B cell (primary cell): ENCODE measurements at regions not wholly inside any gene's neighbourhood (a gene's known extent, or its start where the extent isn't known, plus 50 kb on each side); places are given as distances from the start of the nearest gene placed in this dataset.

Experiments used
- ATAC-seq: fragments of 200-7000 bp; cut with Tn5 transposase; one replicate; pipeline ENCODE4 v1.10.0; 2021; ENCODE audit warnings: low read depth, mild to moderate bottlenecking, moderate number of reproducible peaks, moderate library complexity
- CTCF ChIA-PET: fragments of 350-600 bp; sonication (Branson Sonifier 250); formaldehyde crosslinking; loops from one replicate; lab custom pipeline; 2021; ENCODE audit warnings: antibody characterized with exemption, inconsistent platforms; lab: Charles Lee
- POLR2A ChIA-PET: fragments of 350-600 bp; sonication (Branson Sonifier 250); formaldehyde crosslinking; loops from one replicate; lab custom pipeline; 2021; ENCODE audit warnings: antibody characterized with exemption; lab: Charles Lee
- DNase-seq: peaks from one replicate; pipeline ENCODE4 v3.0.0; 2013
- H2AFZ ChIP-seq: 2 replicates; pipeline ENCODE4 v1.6.1; 2012; ENCODE audit warnings: mild to moderate bottlenecking, low read depth, low read length; ENCODE audit not compliant: insufficient read depth, poor library complexity, severe bottlenecking
- H3K27ac ChIP-seq, 2 donors: 1 replicate in 1 of 2; 2 replicates in 1 of 2; pipeline ENCODE4 v1.5.1; 2012 to 2013; ENCODE audit warnings: low read length in 2 of 2, mild to moderate bottlenecking in 2 of 2, moderate library complexity in 1 of 2
- H3K27me3 ChIP-seq, 4 experiments: fragments of 200-600 bp in 1 of 4; sonication (generic) in 1 of 4; replicated peaks in 1 of 4; 1 replicate in 2 of 4; 2 replicates in 2 of 4; pipeline versions ENCODE4 v1.6.1 to v1.7.0; 2013 to 2016; ENCODE audit warnings: low read length in 3 of 4, mild to moderate bottlenecking in 2 of 4, mixed read lengths in 1 of 4, moderate library complexity in 1 of 4; ENCODE audit not compliant: insufficient read depth in 4 of 4, control insufficient read depth in 3 of 4; ENCODE audit errors: control extremely low read depth in 1 of 4
- H3K36me3 ChIP-seq, 2 experiments: replicated peaks in 1 of 2; 1 replicate in 1 of 2; 2 replicates in 1 of 2; pipeline versions ENCODE4 v1.6.1 to v1.7.1; 2013; ENCODE audit warnings: low read length in 1 of 2; ENCODE audit not compliant: insufficient read depth in 2 of 2, control insufficient read depth in 1 of 2; ENCODE audit errors: control extremely low read depth in 1 of 2, extremely low read depth in 1 of 2
- H3K4me1 ChIP-seq, 2 donors: fragments of 200-600 bp in 1 of 2; sonication (generic) in 1 of 2; 1 replicate in 1 of 2; 2 replicates in 1 of 2; pipeline versions ENCODE4 v1.5.1 to v1.6.1; 2013 to 2017; ENCODE audit warnings: low read length in 2 of 2; ENCODE audit not compliant: control insufficient read depth in 2 of 2, insufficient read depth in 2 of 2
- H3K4me2 ChIP-seq: replicated peaks from 2 replicates; pipeline ENCODE3; 2012; ENCODE audit warnings: mild to moderate bottlenecking, low read depth, low read length; ENCODE audit not compliant: poor library complexity, severe bottlenecking
- H3K4me3 ChIP-seq, 5 experiments: fragments of 200-600 bp in 1 of 5; sonication (generic) in 1 of 5; 1 replicate in 3 of 5; 2 replicates in 2 of 5; pipeline versions ENCODE4 v1.5.1 to v1.7.0; 2011 to 2016; ENCODE audit warnings: low read length in 4 of 5, mild to moderate bottlenecking in 4 of 5, low read depth in 2 of 5, control low read depth in 1 of 5, moderate library complexity in 1 of 5; ENCODE audit not compliant: insufficient read depth in 1 of 5; ENCODE audit errors: control extremely low read depth in 1 of 5, extremely low read depth in 1 of 5
- H3K79me2 ChIP-seq: fragments of 200-600 bp; sonication (generic); one replicate; pipeline ENCODE4 v1.6.0; 2016; ENCODE audit warnings: low read length; ENCODE audit not compliant: control insufficient read depth, insufficient read depth
- H3K9ac ChIP-seq: fragments of 200-600 bp; sonication (generic); 2 replicates; pipeline ENCODE4 v1.6.1; 2017; ENCODE audit warnings: mild to moderate bottlenecking, low read length, moderate library complexity
- H3K9me3 ChIP-seq, 3 donors: one replicate each; pipeline versions ENCODE4 v1.6.1 to v1.7.1; 2013; ENCODE audit warnings: low read length in 2 of 3; ENCODE audit not compliant: control insufficient read depth in 2 of 3, insufficient read depth in 1 of 3; ENCODE audit errors: control extremely low read depth in 1 of 3
- H4K20me1 ChIP-seq: 2 replicates; pipeline ENCODE4 v1.6.0; 2012; ENCODE audit warnings: mild to moderate bottlenecking, low read length; ENCODE audit not compliant: insufficient read depth, control insufficient read depth, poor library complexity, severe bottlenecking
- H3K27ac Mint-ChIP-seq: one replicate; pipeline ENCODE4 v1.8.0; 2021; ENCODE audit warnings: mixed read lengths
- H3K27me3 Mint-ChIP-seq: one replicate; pipeline ENCODE4 v1.8.0; 2021; ENCODE audit warnings: mixed read lengths
- H3K4me1 Mint-ChIP-seq: one replicate; pipeline ENCODE4 v1.8.0; 2021; ENCODE audit warnings: mixed read lengths
- H3K4me3 Mint-ChIP-seq: one replicate; pipeline ENCODE4 v1.8.0; 2021; ENCODE audit warnings: mixed read lengths
- H3K9me3 Mint-ChIP-seq: one replicate; pipeline ENCODE4 v1.8.0; 2022; ENCODE audit warnings: mixed read lengths; ENCODE audit not compliant: insufficient read depth
- EZH2 ChIP-seq: IDR thresholded peaks from 2 replicates; pipeline ENCODE4 v1.6.1; 2012; ENCODE audit warnings: borderline replicate concordance, low read depth, mild to moderate bottlenecking, moderate library complexity, low read length; ENCODE audit not compliant: insufficient read depth, poor library complexity, severe bottlenecking
- WGBS: methylation state at CpG from one replicate; pipeline ENCODE4 v1.1.5; 2013; ENCODE audit warnings: missing lambda C conversion rate; ENCODE audit not compliant: insufficient coverage; 5-methylcytosine and 5-hydroxymethylcytosine counted together
- intact Hi-C: fragments of 100-400 bp; cut with micrococcal nuclease; formaldehyde crosslinking; loops from one replicate; pipeline ENCODE4 v1.10.0; 2022
- TF ChIP-seq, protein P1 (sequence below): fragments of 200-600 bp; IDR thresholded peaks from one replicate; pipeline ENCODE4 v1.8.0; 2022; ENCODE audit warnings: antibody characterized with exemption, mild to moderate bottlenecking

DNA sequence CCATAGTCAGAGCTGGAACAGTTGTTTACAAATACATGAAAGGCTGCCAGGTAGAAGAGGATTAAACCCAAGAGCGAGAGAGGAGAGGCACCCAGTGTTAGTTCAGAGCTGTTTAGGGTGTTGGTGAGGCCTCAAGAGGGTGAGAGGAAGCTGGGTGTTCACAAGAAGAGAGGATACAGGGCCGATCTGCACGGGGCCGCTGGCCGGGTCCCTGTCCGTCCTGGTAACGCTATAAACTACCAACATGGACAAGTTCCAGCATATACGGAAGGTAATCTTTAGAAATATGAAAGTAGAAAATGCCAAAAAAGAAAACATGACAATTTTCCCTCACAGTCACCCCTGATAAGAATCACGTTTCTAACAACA lies 109.7 kb downstream of the TMEM18 start:
- intact Hi-C loops, result no loop called here
- H3K4me3 Mint-ChIP-seq, result no peak overlapping the region

GRCh38 chr2:566379-567313 lies 110.6 kb downstream of the TMEM18 start:
- ATAC-seq (no peak), DNase-seq (no peak)
- no peak overlapping the region for H3K9ac ChIP-seq
- H3K27ac Mint-ChIP-seq, result no peak overlapping the region
- no peaks in the 10 kb centered on the region for H4K20me1 ChIP-seq
- no peaks in the 10 kb centered on the region for H3K79me2 ChIP-seq
- H2AFZ ChIP-seq, result no peak overlapping the region
- no peaks in the 10 kb centered on the region for H3K4me1 ChIP-seq
- WGBS, result 88% methylated on average over 18 of the region's 19 CpGs
- CTCF ChIA-PET, result no interaction called here
- no peaks in the 10 kb centered on the region for H3K36me3 ChIP-seq
- no peaks in the 10 kb centered on the region for H3K4me1 Mint-ChIP-seq
- TF ChIP-seq EZH2, result no peak
- TF ChIP-seq, protein P1, sequence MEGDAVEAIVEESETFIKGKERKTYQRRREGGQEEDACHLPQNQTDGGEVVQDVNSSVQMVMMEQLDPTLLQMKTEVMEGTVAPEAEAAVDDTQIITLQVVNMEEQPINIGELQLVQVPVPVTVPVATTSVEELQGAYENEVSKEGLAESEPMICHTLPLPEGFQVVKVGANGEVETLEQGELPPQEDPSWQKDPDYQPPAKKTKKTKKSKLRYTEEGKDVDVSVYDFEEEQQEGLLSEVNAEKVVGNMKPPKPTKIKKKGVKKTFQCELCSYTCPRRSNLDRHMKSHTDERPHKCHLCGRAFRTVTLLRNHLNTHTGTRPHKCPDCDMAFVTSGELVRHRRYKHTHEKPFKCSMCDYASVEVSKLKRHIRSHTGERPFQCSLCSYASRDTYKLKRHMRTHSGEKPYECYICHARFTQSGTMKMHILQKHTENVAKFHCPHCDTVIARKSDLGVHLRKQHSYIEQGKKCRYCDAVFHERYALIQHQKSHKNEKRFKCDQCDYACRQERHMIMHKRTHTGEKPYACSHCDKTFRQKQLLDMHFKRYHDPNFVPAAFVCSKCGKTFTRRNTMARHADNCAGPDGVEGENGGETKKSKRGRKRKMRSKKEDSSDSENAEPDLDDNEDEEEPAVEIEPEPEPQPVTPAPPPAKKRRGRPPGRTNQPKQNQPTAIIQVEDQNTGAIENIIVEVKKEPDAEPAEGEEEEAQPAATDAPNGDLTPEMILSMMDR, result no peak
- POLR2A ChIA-PET, result no interaction called here
- H3K9me3 Mint-ChIP-seq, result peaks cover 2% of the 10 kb centered on the region
- peaks cover 0 to 43% (median 2%) of the 10 kb centered on the region in 4 experiments for H3K27me3 ChIP-seq
- no peak overlapping the region for H3K4me2 ChIP-seq
- H3K9me3 ChIP-seq, result peaks cover 0 to 3% (median 0%) of the 10 kb centered on the region in 3 donors
- intact Hi-C loops, result no loop called here
- no peak overlapping the region for H3K4me3 ChIP-seq
- H3K27me3 Mint-ChIP-seq, result peaks cover 45% of the 10 kb centered on the region
- no peak overlapping the region for H3K4me3 Mint-ChIP-seq
- no peak overlapping the region for H3K27ac ChIP-seq

More for the DNA sequence above, 109.7 kb downstream of the TMEM18 start:
- H3K4me1 ChIP-seq, result no peaks in the 10 kb centered on the region
- H3K9me3 ChIP-seq, result peaks cover 0 to 3% (median 0%) of the 10 kb centered on the region in 3 donors
- Mint-ChIP-seq H3K4me1 (no peaks in the 10 kb centered on the region), H3K9me3 (peaks cover 8% of the 10 kb centered on the region), H3K27me3 (peaks cover 52% of the 10 kb centered on the region), H3K27ac (no peak overlapping the region)
- H3K27me3 ChIP-seq, result peaks cover 0 to 39% (median 2%) of the 10 kb centered on the region in 4 experiments
- H3K36me3 ChIP-seq, result no peaks in the 10 kb centered on the region
- 90% methylated on average over 3 of the region's 9 CpGs for WGBS
- ATAC-seq, result no peak
- ChIA-PET CTCF (no interaction called here), POLR2A (no interaction called here)
- H3K4me3 ChIP-seq, result no peak overlapping the region
- H3K27ac ChIP-seq, result no peak overlapping the region
- H3K4me2 ChIP-seq, result no peak overlapping the region
- DNase-seq, result no peak
- H3K9ac ChIP-seq, result no peak overlapping the region
- no peak for TF ChIP-seq EZH2
- TF ChIP-seq, protein P1, result no peak
- H2AFZ ChIP-seq, result no peak overlapping the region
- no peaks in the 10 kb centered on the region for H3K79me2 ChIP-seq
- no peaks in the 10 kb centered on the region for H4K20me1 ChIP-seq
